Panc1 (cell line): ENCODE measurements at regions not wholly inside any gene's neighbourhood (a gene's known extent, or its start where the extent isn't known, plus 50 kb on each side); places are given as distances from the start of the nearest gene placed in this dataset.

Experiments used
- ATAC-seq: fragments of 200-7000 bp; cut with Tn5 transposase; 2 replicates; pipeline ENCODE4 v1.9.1; 2020; ENCODE audit warnings: mild to moderate bottlenecking, moderate library complexity
- BruUV-seq: library from RNA; stranded (reverse); fragments of 400-500 nt; replicated peaks from 2 replicates; lab custom pipeline; 2021; lab: Mats Ljungman, UMichigan
- CTCF ChIA-PET: fragments of 300-600 bp; sonication (Branson Sonifier 250); formaldehyde crosslinking; loops from one replicate; lab custom pipeline; 2022; ENCODE audit warnings: antibody characterized with exemption; lab: Charles Lee
- POLR2A ChIA-PET: fragments of 300-600 bp; sonication (Branson Sonifier 250); formaldehyde crosslinking; loops from one replicate; lab custom pipeline; 2022; ENCODE audit warnings: antibody characterized with exemption; lab: Charles Lee
- DNase-seq: peaks from one replicate; pipeline ENCODE4 v3.0.0-alpha.2; 2010; ENCODE audit warnings: low read depth, low spot score
- H3K27ac ChIP-seq: 2 replicates; pipeline ENCODE4 v1.5.1; 2011; ENCODE audit warnings: mild to moderate bottlenecking, low read length, inconsistent platforms
- H3K27me3 ChIP-seq: fragments of 200-500 bp; sonication (Bioruptor generic); 2 replicates; pipeline ENCODE4 v1.6.0; 2014; ENCODE audit warnings: low read length, inconsistent platforms; ENCODE audit not compliant: control insufficient read depth, insufficient read depth
- H3K36me3 ChIP-seq: fragments of 200-500 bp; sonication (Bioruptor generic); 2 replicates; pipeline ENCODE4 v1.5.1; 2014; ENCODE audit warnings: inconsistent platforms, mild to moderate bottlenecking, low read length, moderate library complexity; ENCODE audit not compliant: control insufficient read depth, insufficient read depth
- H3K4me1 ChIP-seq: 2 replicates; pipeline ENCODE4 v1.5.1; 2011; ENCODE audit warnings: inconsistent platforms, mild to moderate bottlenecking, low read length, moderate library complexity; ENCODE audit not compliant: control insufficient read depth, insufficient read depth
- H3K4me3 ChIP-seq, 2 experiments: 2 replicates each; pipeline ENCODE4 v1.5.1; 2011 to 2012; ENCODE audit warnings: low read depth in 2 of 2, low read length in 2 of 2, mild to moderate bottlenecking in 2 of 2, inconsistent platforms in 1 of 2, moderate library complexity in 1 of 2
- H3K9me3 ChIP-seq: fragments of 200-500 bp; sonication (Bioruptor generic); 2 replicates; pipeline ENCODE4 v1.5.1; 2014; ENCODE audit warnings: low read depth, mild to moderate bottlenecking, inconsistent platforms, low read length, moderate library complexity; ENCODE audit not compliant: control insufficient read depth, insufficient read depth
- CTCF ChIP-seq: fragments of 450-650 bp; IDR thresholded peaks from 2 replicates; pipeline ENCODE4 v1.5.1; 2017; ENCODE audit warnings: mild to moderate bottlenecking
- POLR2AphosphoS5 ChIP-seq: IDR thresholded peaks from 2 replicates; pipeline ENCODE4 v1.6.1; 2012; ENCODE audit warnings: mild to moderate bottlenecking, low read depth, low read length, moderate library complexity
- SIN3A ChIP-seq: IDR thresholded peaks from 2 replicates; pipeline ENCODE4 v1.6.1; 2012; ENCODE audit warnings: low read depth, mild to moderate bottlenecking, low read length, moderate library complexity, borderline replicate concordance; ENCODE audit not compliant: insufficient read depth
- TCF7L2 ChIP-seq: IDR thresholded peaks from 2 replicates; pipeline ENCODE4 v1.6.1; 2011; ENCODE audit warnings: mild to moderate bottlenecking, low read depth, low read length, inconsistent platforms
- in situ Hi-C: cut with HindIII; loops from 2 replicates; pipeline ENCODE4 v1.10.0; 2016; ENCODE audit warnings: low sequenced_read_pairs, low pct_unique_long_range_greater_than_20kb
- intact Hi-C: fragments of 100-400 bp; cut with micrococcal nuclease; formaldehyde crosslinking; loops from one replicate; pipeline ENCODE4 v1.10.0; 2022; ENCODE audit not compliant: unreplicated experiment
- TF ChIP-seq, protein P1 (sequence below), 2 experiments: IDR thresholded peaks; 2 replicates each; pipeline ENCODE4 v1.6.1; 2011 to 2012; ENCODE audit warnings: low read depth in 2 of 2, control low read depth in 1 of 2, low read length in 1 of 2, mild to moderate bottlenecking in 1 of 2, moderate library complexity in 1 of 2; ENCODE audit not compliant: insufficient read depth in 1 of 2

DNA sequence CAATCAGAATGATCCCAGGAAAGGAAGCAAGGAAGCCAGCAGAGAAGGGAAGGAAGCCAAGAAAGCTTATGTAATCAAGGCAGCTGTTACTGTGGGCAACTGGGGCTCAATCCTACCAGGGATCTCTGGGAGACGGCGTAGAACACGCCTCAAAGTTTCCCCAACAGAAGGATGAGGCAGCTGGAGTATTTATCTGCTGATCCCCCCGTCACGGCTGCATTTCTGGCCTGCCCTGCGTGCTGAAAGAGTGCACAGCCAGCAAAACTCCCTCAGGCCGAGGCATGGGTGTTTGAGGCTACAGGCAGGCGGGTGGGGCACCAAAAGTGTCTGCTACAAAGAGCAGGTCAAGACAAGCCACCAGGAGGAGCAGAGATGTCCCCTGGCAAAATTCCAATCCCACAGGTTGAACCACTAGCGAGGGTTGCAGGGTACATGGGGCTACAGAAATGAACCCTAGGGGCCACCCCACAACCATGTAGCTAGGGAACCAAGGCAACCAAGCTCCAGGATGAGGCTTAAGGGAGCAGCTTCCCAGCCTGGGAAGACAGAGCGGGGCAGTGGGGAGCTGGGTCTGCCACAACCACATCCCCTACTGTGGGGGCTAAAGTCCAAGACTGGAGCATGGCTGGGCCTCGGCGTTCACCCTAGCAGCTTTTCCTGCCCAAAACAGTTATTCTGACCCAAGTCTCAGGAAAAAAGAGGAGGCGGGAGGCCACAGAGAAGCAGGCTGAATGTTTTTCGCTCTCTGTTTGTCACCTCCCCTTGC, 113.4 kb downstream of the BCOR start:
- H3K9me3 ChIP-seq, result no peaks in the 10 kb centered on the region
- no peak overlapping the region for H3K27ac ChIP-seq
- intact Hi-C loops, result no loop called here
- H3K4me1 ChIP-seq, result no peaks in the 10 kb centered on the region
- H3K27me3 ChIP-seq, result no peaks in the 10 kb centered on the region
- H3K36me3 ChIP-seq, result no peaks in the 10 kb centered on the region
- in situ Hi-C loops, result no loop called here
- POLR2A ChIA-PET, result no interaction called here
- ATAC-seq, result no peak
- TF ChIP-seq CTCF, result no peak
- no peak for TF ChIP-seq SIN3A
- no peak for TF ChIP-seq TCF7L2
- TF ChIP-seq, protein P1, sequence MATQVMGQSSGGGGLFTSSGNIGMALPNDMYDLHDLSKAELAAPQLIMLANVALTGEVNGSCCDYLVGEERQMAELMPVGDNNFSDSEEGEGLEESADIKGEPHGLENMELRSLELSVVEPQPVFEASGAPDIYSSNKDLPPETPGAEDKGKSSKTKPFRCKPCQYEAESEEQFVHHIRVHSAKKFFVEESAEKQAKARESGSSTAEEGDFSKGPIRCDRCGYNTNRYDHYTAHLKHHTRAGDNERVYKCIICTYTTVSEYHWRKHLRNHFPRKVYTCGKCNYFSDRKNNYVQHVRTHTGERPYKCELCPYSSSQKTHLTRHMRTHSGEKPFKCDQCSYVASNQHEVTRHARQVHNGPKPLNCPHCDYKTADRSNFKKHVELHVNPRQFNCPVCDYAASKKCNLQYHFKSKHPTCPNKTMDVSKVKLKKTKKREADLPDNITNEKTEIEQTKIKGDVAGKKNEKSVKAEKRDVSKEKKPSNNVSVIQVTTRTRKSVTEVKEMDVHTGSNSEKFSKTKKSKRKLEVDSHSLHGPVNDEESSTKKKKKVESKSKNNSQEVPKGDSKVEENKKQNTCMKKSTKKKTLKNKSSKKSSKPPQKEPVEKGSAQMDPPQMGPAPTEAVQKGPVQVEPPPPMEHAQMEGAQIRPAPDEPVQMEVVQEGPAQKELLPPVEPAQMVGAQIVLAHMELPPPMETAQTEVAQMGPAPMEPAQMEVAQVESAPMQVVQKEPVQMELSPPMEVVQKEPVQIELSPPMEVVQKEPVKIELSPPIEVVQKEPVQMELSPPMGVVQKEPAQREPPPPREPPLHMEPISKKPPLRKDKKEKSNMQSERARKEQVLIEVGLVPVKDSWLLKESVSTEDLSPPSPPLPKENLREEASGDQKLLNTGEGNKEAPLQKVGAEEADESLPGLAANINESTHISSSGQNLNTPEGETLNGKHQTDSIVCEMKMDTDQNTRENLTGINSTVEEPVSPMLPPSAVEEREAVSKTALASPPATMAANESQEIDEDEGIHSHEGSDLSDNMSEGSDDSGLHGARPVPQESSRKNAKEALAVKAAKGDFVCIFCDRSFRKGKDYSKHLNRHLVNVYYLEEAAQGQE (IDR thresholded peaks at IDR 0.05; ENCODE audit: insufficient read depth in 1 of 2, low read depth in 2 of 2, low read length in 1 of 2), result no peak
- TF ChIP-seq POLR2AphosphoS5, result no peak
- BruUV-seq, result no TSS peak
- CTCF ChIA-PET, result no interaction called here
- no peak overlapping the region for H3K4me3 ChIP-seq
- DNase-seq, result no peak

DNA sequence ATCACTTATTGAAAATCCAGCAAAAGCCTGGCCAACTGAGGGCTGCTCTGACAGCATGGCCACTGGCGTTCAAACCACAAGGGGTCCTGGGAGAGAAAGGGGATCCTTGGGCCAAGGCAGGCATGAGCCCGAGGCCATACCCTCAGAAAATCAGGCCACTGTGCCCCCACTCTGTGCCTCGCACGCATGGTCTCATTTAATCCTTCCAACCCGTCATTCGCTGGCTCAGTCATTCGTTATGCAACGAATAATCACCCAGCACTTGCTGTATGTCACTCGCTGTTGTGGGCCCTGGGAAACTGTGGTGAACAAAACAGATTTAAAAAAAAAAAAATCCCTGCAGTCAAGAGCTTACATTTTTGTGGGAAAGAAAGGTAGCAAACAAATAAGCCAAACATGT, 112.7 kb downstream of the BCOR start:
- in situ Hi-C loops, result no loop called here
- ChIA-PET POLR2A (no interaction called here), CTCF (no interaction called here)
- H3K9me3 ChIP-seq, result no peaks in the 10 kb centered on the region
- H3K4me3 ChIP-seq, result no peak overlapping the region
- intact Hi-C loops, result no loop called here
- no peak for ATAC-seq
- DNase-seq, result no peak
- no TSS peak for BruUV-seq
- TF ChIP-seq TCF7L2, result no peak
- no peak for TF ChIP-seq CTCF
- TF ChIP-seq, protein P1 (IDR thresholded peaks at IDR 0.05; ENCODE audit: insufficient read depth in 1 of 2, low read depth in 2 of 2, low read length in 1 of 2), result no peak
- no peak for TF ChIP-seq POLR2AphosphoS5
- no peak for TF ChIP-seq SIN3A
- no peaks in the 10 kb centered on the region for H3K36me3 ChIP-seq
- no peaks in the 10 kb centered on the region for H3K4me1 ChIP-seq
- no peak overlapping the region for H3K27ac ChIP-seq
- no peaks in the 10 kb centered on the region for H3K27me3 ChIP-seq
